H9 (cell line): ENCODE measurements at regions not wholly inside any gene's neighbourhood (a gene's known extent, or its start where the extent isn't known, plus 50 kb on each side); places are given as distances from the start of the nearest gene placed in this dataset.
"Not testable (repeated sequence)": the region's sequence is repeated elsewhere in the genome, so short reads cannot be mapped to it uniquely, and the experiment has no call there.

ENCODE experiments used
- DNase-seq: peaks from one replicate; pipeline ENCODE4 v3.0.0-alpha.2; 2017
- H2AFZ ChIP-seq: one replicate; pipeline ENCODE4 v1.6.1; 2013; ENCODE audit warnings: mild to moderate bottlenecking, low read length, control low read depth, moderate library complexity
- H2AK5ac ChIP-seq: 2 replicates; pipeline ENCODE4 v1.6.1; 2013; ENCODE audit warnings: low read length, control low read depth, mixed read lengths; ENCODE audit not compliant: insufficient read length
- H2BK120ac ChIP-seq: one replicate; pipeline ENCODE4 v1.6.1; 2013; ENCODE audit warnings: low read depth, mild to moderate bottlenecking, low read length, control low read depth, inconsistent platforms; ENCODE audit not compliant: poor library complexity, severe bottlenecking
- H2BK12ac ChIP-seq: 2 replicates; pipeline ENCODE4 v1.6.1; 2013; ENCODE audit warnings: low read length, control low read depth, mixed read lengths, low read depth; ENCODE audit not compliant: insufficient read length
- H2BK15ac ChIP-seq: 2 replicates; pipeline ENCODE4 v1.6.1; 2013; ENCODE audit warnings: low read depth, low read length, control low read depth
- H2BK20ac ChIP-seq: one replicate; pipeline ENCODE4 v1.6.1; 2013; ENCODE audit warnings: low read depth, mild to moderate bottlenecking, low read length, control low read depth, inconsistent platforms; ENCODE audit not compliant: poor library complexity, severe bottlenecking
- H2BK5ac ChIP-seq: 2 replicates; pipeline ENCODE4 v1.6.1; 2013; ENCODE audit warnings: low read length, control low read depth, mixed read lengths; ENCODE audit not compliant: insufficient read length
- H3K14ac ChIP-seq: 2 replicates; pipeline ENCODE4 v1.6.1; 2013; ENCODE audit warnings: low read length, control low read depth; ENCODE audit not compliant: insufficient read depth
- H3K18ac ChIP-seq: 2 replicates; pipeline ENCODE4 v1.6.1; 2013; ENCODE audit warnings: low read depth, mild to moderate bottlenecking, mixed read lengths, low read length, control low read depth; ENCODE audit not compliant: insufficient read length
- H3K23ac ChIP-seq: 2 replicates; pipeline ENCODE4 v1.6.1; 2013; ENCODE audit warnings: low read length, control low read depth, mixed read lengths, low read depth; ENCODE audit not compliant: insufficient read length
- H3K23me2 ChIP-seq: 2 replicates; pipeline ENCODE4 v1.6.1; 2013; ENCODE audit warnings: low read depth, mild to moderate bottlenecking, mixed read lengths, low read length, control low read depth; ENCODE audit not compliant: insufficient read length, poor library complexity, severe bottlenecking
- H3K27ac ChIP-seq: 2 replicates; pipeline ENCODE4 v1.5.1; 2013; ENCODE audit warnings: low read length, control low read depth, mixed read lengths, low read depth; ENCODE audit not compliant: insufficient read length
- H3K27me3 ChIP-seq: 2 replicates; pipeline ENCODE4 v1.6.1; 2013; ENCODE audit warnings: low read length, control low read depth, inconsistent platforms; ENCODE audit not compliant: insufficient read depth
- H3K4ac ChIP-seq: 2 replicates; pipeline ENCODE4 v1.6.1; 2013; ENCODE audit warnings: low read depth, mild to moderate bottlenecking, control low read depth, inconsistent platforms, low read length, moderate library complexity
- H3K4me1 ChIP-seq: 2 replicates; pipeline ENCODE4 v1.6.1; 2013; ENCODE audit warnings: low read length, control low read depth, inconsistent platforms; ENCODE audit not compliant: insufficient read depth
- H3K4me2 ChIP-seq: 2 replicates; pipeline ENCODE4 v1.6.1; 2013; ENCODE audit warnings: low read length, control low read depth, mixed read lengths; ENCODE audit not compliant: insufficient read length, insufficient read depth
- H3K56ac ChIP-seq: 2 replicates; pipeline ENCODE4 v1.6.1; 2013; ENCODE audit warnings: low read depth, mild to moderate bottlenecking, mixed read lengths, low read length, control low read depth; ENCODE audit not compliant: insufficient read length
- H3K79me1 ChIP-seq: 2 replicates; pipeline ENCODE4 v1.6.1; 2013; ENCODE audit warnings: low read depth, mild to moderate bottlenecking, moderate library complexity, low read length, control low read depth, inconsistent platforms; ENCODE audit not compliant: insufficient read depth, poor library complexity, severe bottlenecking
- H3K79me2 ChIP-seq: 2 replicates; pipeline ENCODE4 v1.6.1; 2013; ENCODE audit warnings: low read length, control low read depth, inconsistent platforms; ENCODE audit not compliant: insufficient read depth
- H3K9ac ChIP-seq: 2 replicates; pipeline ENCODE4 v1.6.1; 2013; ENCODE audit warnings: low read length, control low read depth, mixed read lengths; ENCODE audit not compliant: insufficient read length; ENCODE audit errors: extremely low read depth
- H3K9me3 ChIP-seq: one replicate; pipeline ENCODE4 v1.6.1; 2013; ENCODE audit warnings: low read depth, low read length, inconsistent platforms; ENCODE audit not compliant: control insufficient read depth
- H3T11ph ChIP-seq: one replicate; pipeline ENCODE4 v1.6.1; 2013; ENCODE audit warnings: mild to moderate bottlenecking, low read length, control low read depth, inconsistent platforms
- H4K20me1 ChIP-seq: one replicate; pipeline ENCODE4 v1.6.1; 2013; ENCODE audit not compliant: control insufficient read depth, insufficient read length, insufficient read depth
- H4K5ac ChIP-seq: 2 replicates; pipeline ENCODE4 v1.6.1; 2013; ENCODE audit warnings: low read depth, mild to moderate bottlenecking, mixed read lengths, low read length, control low read depth; ENCODE audit not compliant: insufficient read length
- H4K8ac ChIP-seq: replicated peaks from 2 replicates; pipeline ENCODE4 v1.6.1; 2013; ENCODE audit warnings: low read length, control low read depth, mixed read lengths, low read depth; ENCODE audit not compliant: insufficient read length
- H4K91ac ChIP-seq: 2 replicates; pipeline ENCODE4 v1.6.1; 2013; ENCODE audit warnings: low read depth, mild to moderate bottlenecking, moderate library complexity, mixed read lengths, low read length, control low read depth; ENCODE audit not compliant: insufficient read length
- H3K27ac Mint-ChIP-seq, 3 experiments: 2 replicates in 2 of 3; 3 replicates in 1 of 3; pipeline ENCODE4 v1.8.0; 2020 to 2021; ENCODE audit warnings: mixed read lengths in 3 of 3, mild to moderate bottlenecking in 1 of 3, moderate library complexity in 1 of 3
- H3K27me3 Mint-ChIP-seq: 2 replicates; pipeline ENCODE4 v1.8.0; 2021; ENCODE audit warnings: low read depth, mild to moderate bottlenecking, moderate library complexity, mixed read lengths
- H3K36me3 Mint-ChIP-seq, 3 experiments: 2 replicates in 2 of 3; 3 replicates in 1 of 3; pipeline ENCODE4 v1.8.0; 2020 to 2021; ENCODE audit warnings: low read depth in 3 of 3, mixed read lengths in 3 of 3; ENCODE audit not compliant: insufficient read depth in 1 of 3
- H3K4me1 Mint-ChIP-seq, 2 experiments: 2 replicates each; pipeline ENCODE4 v1.8.0; 2020; ENCODE audit warnings: mixed read lengths in 2 of 2
- H3K4me3 Mint-ChIP-seq, 2 experiments: 2 replicates in 1 of 2; 3 replicates in 1 of 2; pipeline ENCODE4 v1.8.0; 2020 to 2021; ENCODE audit warnings: mild to moderate bottlenecking in 2 of 2, mixed read lengths in 2 of 2, moderate library complexity in 1 of 2
- H3K9me3 Mint-ChIP-seq, 2 experiments: 2 replicates in 1 of 2; 3 replicates in 1 of 2; pipeline ENCODE4 v1.8.0; 2020; ENCODE audit warnings: mild to moderate bottlenecking in 2 of 2, mixed read lengths in 2 of 2, moderate library complexity in 1 of 2
- CTCF ChIP-seq: fragments of 200-600 bp; sonication (generic); conservative IDR thresholded peaks from 3 replicates; pipeline ENCODE4 v1.8.0; 2021; ENCODE audit warnings: antibody characterized with exemption, mild to moderate bottlenecking
- WGBS: extraction: QIAGEN DNeasy Blood & Tissue Kit; methylation state at CpG from one replicate; pipeline ENCODE4 v1.1.7; 2013; ENCODE audit warnings: missing lambda C conversion rate, low lambda C conversion rate, mixed read lengths; ENCODE audit not compliant: insufficient read length; ENCODE audit errors: extremely low coverage; 5-methylcytosine and 5-hydroxymethylcytosine counted together

- no peak overlapping the region for H2BK20ac ChIP-seq
- H3K56ac ChIP-seq: no peak overlapping the region
- H2BK5ac ChIP-seq: no peak overlapping the region
- no peak overlapping the region for H2AFZ ChIP-seq
- peaks cover 10% of the 10 kb centered on the region for H3K9me3 ChIP-seq
- TF ChIP-seq CTCF: no peak
- Mint-ChIP-seq H3K27ac (no peak overlapping the region), H3K36me3 (peaks cover 24 to 36% (median 27%) of the 10 kb centered on the region in 3 experiments), H3K9me3 (peaks cover 27 to 48% of the 10 kb centered on the region in 2 experiments), H3K4me1 (no peaks in the 10 kb centered on the region), H3K27me3 (peaks cover 6% of the 10 kb centered on the region), H3K4me3 (no peak overlapping the region)
- H3K18ac ChIP-seq: no peak overlapping the region
- H3K4me2 ChIP-seq: no peak overlapping the region
- H2BK12ac ChIP-seq: no peak overlapping the region
- no peak overlapping the region for H4K8ac ChIP-seq
- H2BK120ac ChIP-seq: no peak overlapping the region
- no peaks in the 10 kb centered on the region for H3K79me2 ChIP-seq
- H3K14ac ChIP-seq: no peak overlapping the region
- no peak overlapping the region for H3T11ph ChIP-seq
- H3K4me1 ChIP-seq: no peaks in the 10 kb centered on the region
- no peaks in the 10 kb centered on the region for H3K27me3 ChIP-seq
- H4K20me1 ChIP-seq: no peaks in the 10 kb centered on the region
- no peak overlapping the region for H3K4ac ChIP-seq
- H2BK15ac ChIP-seq: no peak overlapping the region
- H3K23me2 ChIP-seq: no peaks in the 10 kb centered on the region
- no peak overlapping the region for H4K5ac ChIP-seq
- DNase-seq: no peak
- no CpG with 5 or more reads among the region's 8 CpGs for WGBS
- no peak overlapping the region for H3K23ac ChIP-seq
- no peak overlapping the region for H2AK5ac ChIP-seq
- no peak overlapping the region for H3K27ac ChIP-seq
- no peak overlapping the region for H3K9ac ChIP-seq
- H3K79me1 ChIP-seq: no peaks in the 10 kb centered on the region
- H4K91ac ChIP-seq: no peak overlapping the region
Measured at GRCh38 chr14:61145034-61145902, 135.9 kb downstream of the TMEM30B start.

- not testable (repeated sequence) for H3K23ac ChIP-seq, H3K4ac ChIP-seq, H3K4me1 Mint-ChIP-seq, H3K4me2 ChIP-seq, H3K14ac ChIP-seq, H3K9ac ChIP-seq, H3K79me2 ChIP-seq, DNase-seq, H3K23me2 ChIP-seq, H2BK12ac ChIP-seq, H2BK15ac ChIP-seq, H3K56ac ChIP-seq, H3K79me1 ChIP-seq, H3K4me1 ChIP-seq, H2BK20ac ChIP-seq, H2AK5ac ChIP-seq, H4K8ac ChIP-seq, H4K20me1 ChIP-seq, H2AFZ ChIP-seq, H3K4me3 Mint-ChIP-seq, H3T11ph ChIP-seq, H3K27ac ChIP-seq, H4K5ac ChIP-seq, H3K18ac ChIP-seq, H2BK120ac ChIP-seq, H2BK5ac ChIP-seq, H3K27me3 ChIP-seq, H3K27me3 Mint-ChIP-seq, H3K9me3 ChIP-seq, H4K91ac ChIP-seq, H3K27ac Mint-ChIP-seq
- WGBS: no CpG with 5 or more reads among the region's 7 CpGs
- peaks cover 31 to 56% of the 10 kb centered on the region in 2 experiments for H3K9me3 Mint-ChIP-seq
- H3K36me3 Mint-ChIP-seq: peaks cover 27 to 39% (median 29%) of the 10 kb centered on the region in 3 experiments
Measured at GRCh38 chr14:61144117-61145033, 136.8 kb downstream of the TMEM30B start.
